HG03175 (cell line): ENCODE measurements at regions not wholly inside any gene's neighbourhood (a gene's known extent, or its start where the extent isn't known, plus 50 kb on each side); places are given as distances from the start of the nearest gene placed in this dataset.

Experiments used
- ATAC-seq: cut with Tn5 transposase; IDR thresholded peaks from one replicate; pipeline ENCODE4 v1.9.1; 2021; ENCODE audit warnings: mild to moderate bottlenecking, moderate library complexity; ENCODE audit not compliant: unreplicated experiment

- no peak for ATAC-seq
These were observed 189.4 kb downstream of the RPS29 start for GRCh38 chr14:49396801-49397200.

GRCh38 chr14:49381778-49382177 lies 204.4 kb downstream of the RPS29 start:
- no peak for ATAC-seq

- ATAC-seq: no peak
These were observed 218.5 kb downstream of the RPS29 start for GRCh38 chr14:49367696-49368095.

GRCh38 chr14:49366416-49366815 lies 219.8 kb downstream of the RPS29 start:
- no peak for ATAC-seq

GRCh38 chr14:49364752-49365117 lies 221.4 kb downstream of the RPS29 start:
- no peak for ATAC-seq

GRCh38 chr14:49363821-49364751 lies 222.1 kb downstream of the RPS29 start:
- ATAC-seq: no peak

GRCh38 chr14:49362916-49363315 lies 223.3 kb downstream of the RPS29 start:
- ATAC-seq: no peak

GRCh38 chr14:49339130-49339529 lies 247.1 kb downstream of the RPS29 start:
- ATAC-seq: no peak

GRCh38 chr14:49319810-49320209 lies 266.4 kb downstream of the RPS29 start:
- no peak for ATAC-seq

GRCh38 chr14:49315570-49315969 lies 270.6 kb downstream of the RPS29 start:
- ATAC-seq: no peak

GRCh38 chr14:49314737-49315136 lies 271.4 kb downstream of the RPS29 start:
- no peak for ATAC-seq

GRCh38 chr14:49313108-49313507 lies 273.1 kb downstream of the RPS29 start:
- no peak for ATAC-seq

- ATAC-seq: no peak
These were observed 275.9 kb downstream of the RPS29 start for GRCh38 chr14:49310298-49310697.

- ATAC-seq: peak; percentile 76
These were observed 279.9 kb downstream of the RPS29 start for GRCh38 chr14:49306152-49306751.

GRCh38 chr14:49303946-49304516 lies 282.1 kb downstream of the RPS29 start:
- no peak for ATAC-seq

- ATAC-seq: no peak
These were observed 289.1 kb downstream of the RPS29 start for GRCh38 chr14:49297102-49297501.

- no peak for ATAC-seq
These were observed 291.5 kb downstream of the RPS29 start for GRCh38 chr14:49294621-49295148.

- ATAC-seq: no peak
These were observed 299.2 kb downstream of the RPS29 start for GRCh38 chr14:49287004-49287403.

- no peak for ATAC-seq
These were observed 299.8 kb downstream of the RPS29 start for GRCh38 chr14:49286257-49286983.

GRCh38 chr14:49280566-49280965 lies 305.6 kb downstream of the RPS29 start:
- no peak for ATAC-seq

- ATAC-seq: no peak
These were observed 335.7 kb downstream of the RPS29 start for GRCh38 chr14:49250517-49250916.
